ENCODE measurements at regions not wholly inside any gene's neighbourhood (a gene's known extent, or its start where the extent isn't known, plus 50 kb on each side); places are given as distances from the start of the nearest gene placed in this dataset.

GRCh38 chr5:5570646-5571045 is 148.2 kb downstream of the ICE1 start:
- H3K4me3 ChIP-seq (ENCODE audit: low read depth, low read length): no peak overlapping the region
- DNase-seq (ENCODE audit: low read depth): no peak
- no peak for TF ChIP-seq CTCF (IDR thresholded peaks at IDR 0.05; ENCODE audit: insufficient read depth, low read depth, low read length, missing control alignments)

GRCh38 chr5:5564898-5565297 is 142.4 kb downstream of the ICE1 start:
- TF ChIP-seq CTCF (IDR thresholded peaks at IDR 0.05; ENCODE audit: insufficient read depth, low read depth, low read length, missing control alignments): no peak
- H3K4me3 ChIP-seq (ENCODE audit: low read depth, low read length): no peak overlapping the region
- no peak for DNase-seq (ENCODE audit: low read depth)

GRCh38 chr5:5560016-5560415 is 137.5 kb downstream of the ICE1 start:
- no peak for TF ChIP-seq CTCF (IDR thresholded peaks at IDR 0.05; ENCODE audit: insufficient read depth, low read depth, low read length, missing control alignments)
- no peak for DNase-seq (ENCODE audit: low read depth)
- H3K4me3 ChIP-seq (ENCODE audit: low read depth, low read length): no peak overlapping the region

GRCh38 chr5:5558638-5559527 is 136.4 kb downstream of the ICE1 start:
- H3K4me3 ChIP-seq (ENCODE audit: low read depth, low read length): no peak overlapping the region
- TF ChIP-seq CTCF (IDR thresholded peaks at IDR 0.05; ENCODE audit: insufficient read depth, low read depth, low read length, missing control alignments): no peak
- no peak for DNase-seq (ENCODE audit: low read depth)

GRCh38 chr5:5558102-5558501 is 135.6 kb downstream of the ICE1 start:
- DNase-seq (ENCODE audit: low read depth): no peak
- no peak for TF ChIP-seq CTCF (IDR thresholded peaks at IDR 0.05; ENCODE audit: insufficient read depth, low read depth, low read length, missing control alignments)
- no peak overlapping the region for H3K4me3 ChIP-seq (ENCODE audit: low read depth, low read length)

GRCh38 chr5:5551499-5551898 is 129.0 kb downstream of the ICE1 start:
- H3K4me3 ChIP-seq (ENCODE audit: low read depth, low read length): no peak overlapping the region
- TF ChIP-seq CTCF (IDR thresholded peaks at IDR 0.05; ENCODE audit: insufficient read depth, low read depth, low read length, missing control alignments): no peak
- no peak for DNase-seq (ENCODE audit: low read depth)

- DNase-seq (ENCODE audit: low read depth): no peak
- TF ChIP-seq CTCF (IDR thresholded peaks at IDR 0.05; ENCODE audit: insufficient read depth, low read depth, low read length, missing control alignments): no peak
- H3K4me3 ChIP-seq (ENCODE audit: low read depth, low read length): no peak overlapping the region
These were observed 123.9 kb downstream of the ICE1 start for GRCh38 chr5:5546408-5546807.
